ENCODE measurements at regions not wholly inside any gene's neighbourhood (a gene's known extent, or its start where the extent isn't known, plus 50 kb on each side); places are given as distances from the start of the nearest gene placed in this dataset.

- TF ChIP-seq ASH2L (IDR thresholded peaks at IDR 0.05; ENCODE audit: low read length) (no peak), SAP30 (IDR thresholded peaks at IDR 0.05; ENCODE audit: insufficient read depth, insufficient replicate concordance, low read length) (no peak), TBP (IDR thresholded peaks at IDR 0.05; ENCODE audit: low read depth, low read length) (no peak), CREB1 (IDR thresholded peaks at IDR 0.05) (no peak), POLR2A (IDR thresholded peaks at IDR 0.05; ENCODE audit: control extremely low read depth in 1 of 2, low read depth in 2 of 2, low read length in 2 of 2) (no peak)
Measured at GRCh38 chr6:56335726-56336125, 88.3 kb upstream of the COL21A1 start (continued).
